Subcutaneous abdominal adipose tissue (tissue), 5 donors: ENCODE measurements at regions not wholly inside any gene's neighbourhood (a gene's known extent, or its start where the extent isn't known, plus 50 kb on each side); places are given as distances from the start of the nearest gene placed in this dataset.
"Not testable (repeated sequence)": the region's sequence is repeated elsewhere in the genome, so short reads cannot be mapped to it uniquely, and the experiment has no call there.

Source experiments
- H3K27ac ChIP-seq: one replicate; pipeline ENCODE4 v1.7.0; 2013; ENCODE audit warnings: low read depth, mild to moderate bottlenecking, inconsistent platforms, low read length, moderate library complexity
- H3K27me3 ChIP-seq, 5 donors: one replicate each; pipeline ENCODE4 v1.7.0; 2013; ENCODE audit warnings: low read length in 5 of 5, inconsistent platforms in 1 of 5; ENCODE audit not compliant: control insufficient read depth in 5 of 5, insufficient read depth in 4 of 5
- H3K36me3 ChIP-seq, 5 donors: one replicate each; pipeline ENCODE4 v1.7.0; 2013; ENCODE audit warnings: low read length in 5 of 5; ENCODE audit not compliant: control insufficient read depth in 5 of 5, insufficient read depth in 5 of 5
- H3K4me1 ChIP-seq, 5 donors: one replicate each; pipeline ENCODE4 v1.7.0; 2013; ENCODE audit warnings: low read length in 5 of 5, mild to moderate bottlenecking in 3 of 5, moderate library complexity in 1 of 5; ENCODE audit not compliant: control insufficient read depth in 5 of 5, insufficient read depth in 5 of 5
- H3K4me3 ChIP-seq, 5 donors: one replicate each; pipeline ENCODE4 v1.7.0; 2013; ENCODE audit warnings: low read length in 5 of 5, low read depth in 1 of 5
- H3K9ac ChIP-seq, 5 donors: one replicate each; pipeline ENCODE4 v1.7.0; 2013; ENCODE audit warnings: low read length in 5 of 5, mild to moderate bottlenecking in 4 of 5, moderate library complexity in 3 of 5
- H3K9me3 ChIP-seq, 5 donors: one replicate each; pipeline ENCODE4 v1.7.0; 2013; ENCODE audit warnings: low read length in 5 of 5; ENCODE audit not compliant: control insufficient read depth in 5 of 5
- donor health status: healthy.
- donor health status: healthy.
- donor health status: healthy.
- donor health status: healthy.
- donor health status: healthy.

DNA sequence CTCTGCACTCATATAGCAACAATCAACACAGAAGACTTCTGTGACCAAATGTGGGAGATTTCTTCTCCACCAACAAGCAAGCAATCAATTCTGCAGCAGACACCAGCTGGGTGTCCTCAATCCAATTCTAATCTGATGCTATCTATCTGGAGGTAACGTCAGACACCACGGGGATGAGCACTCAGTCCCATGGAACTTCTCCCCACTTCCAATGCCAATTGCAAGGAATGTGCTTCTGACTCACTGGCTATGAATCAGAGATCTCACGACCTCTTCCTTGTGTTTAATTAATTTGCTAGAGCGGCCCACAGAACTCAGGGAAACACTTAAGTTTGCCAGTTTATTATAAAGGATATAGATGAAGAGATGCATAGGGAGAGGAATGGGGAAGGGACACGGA, 103.5 kb upstream of the SIRPG start:
- Histone ChIP-seq H3K4me3 (no peak overlapping the region), H3K9me3 (no peaks in the 10 kb centered on the region), H3K4me1 (peaks cover 0 to 14% (median 9%) of the 10 kb centered on the region in 5 donors), H3K27me3 (no peaks in the 10 kb centered on the region), H3K27ac (no peak overlapping the region), H3K36me3 (no peaks in the 10 kb centered on the region), H3K9ac (no peak overlapping the region)

DNA sequence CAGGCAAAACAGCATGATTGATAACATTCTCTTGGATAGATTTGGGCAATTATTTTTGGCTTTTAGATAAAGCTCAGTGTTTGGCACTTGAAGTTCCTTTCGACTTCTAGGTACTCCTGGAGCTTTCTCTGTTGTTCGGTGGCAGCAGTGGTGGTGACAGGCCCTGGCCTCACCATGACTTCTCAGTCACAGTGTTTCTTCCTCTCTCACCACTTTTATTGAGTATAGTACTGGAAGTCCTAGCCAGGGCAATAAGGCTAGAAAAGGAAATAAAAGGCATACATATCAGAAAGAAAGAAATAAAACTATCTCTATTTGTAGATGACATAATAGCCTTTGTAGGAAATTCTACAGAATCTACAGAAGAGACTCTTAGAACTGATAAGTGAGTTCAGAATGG, 101.2 kb upstream of the SIRPG start:
- H3K4me3 ChIP-seq = no peak overlapping the region

DNA sequence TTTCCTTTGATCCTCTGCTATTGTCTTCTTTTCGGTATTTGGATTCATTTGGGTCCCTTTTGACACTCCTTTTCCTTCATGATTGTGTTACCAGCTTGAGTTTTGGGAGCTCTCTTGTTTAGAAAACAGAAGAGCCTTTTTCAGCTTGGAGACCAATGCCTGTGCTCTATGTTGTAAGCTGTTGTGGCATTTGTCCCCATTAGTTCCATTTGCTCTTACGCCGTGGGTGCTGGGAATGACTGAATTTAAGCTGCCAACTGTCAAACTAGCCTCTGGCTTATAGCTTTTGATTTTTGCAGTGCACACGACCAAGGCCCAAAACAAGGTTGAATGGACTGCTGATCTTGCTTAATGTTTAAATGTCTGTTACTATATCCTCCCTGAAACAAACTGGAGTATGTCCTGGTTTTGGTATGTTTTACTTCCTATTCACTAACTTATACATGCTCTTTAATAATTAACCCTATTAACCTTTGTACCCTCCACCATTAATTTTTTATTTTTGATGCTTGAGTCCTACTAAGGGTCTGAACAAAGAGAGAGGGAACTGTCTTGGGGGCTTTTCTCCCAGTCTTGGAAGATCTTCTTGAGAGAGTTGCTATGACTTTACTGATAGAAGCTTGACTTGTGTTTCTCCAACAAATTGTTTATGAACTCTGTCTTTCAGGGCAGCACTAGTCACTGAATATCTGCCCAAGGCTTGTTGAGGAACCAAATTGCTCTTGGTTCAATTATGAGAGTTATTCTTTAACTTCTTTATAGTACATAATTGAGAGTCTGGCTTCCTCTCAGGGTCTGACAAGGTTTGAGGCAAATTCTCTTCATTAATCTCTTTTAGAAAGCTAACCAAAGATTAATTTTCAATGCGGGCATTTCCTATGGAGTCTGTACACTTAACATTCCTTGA, 100.3 kb upstream of the SIRPG start:
- Histone ChIP-seq H3K9me3 (no peaks in the 10 kb centered on the region), H3K4me3 (no peak overlapping the region), H3K27ac (no peak overlapping the region), H3K9ac (no peak overlapping the region), H3K4me1 (peaks cover 0 to 14% (median 7%) of the 10 kb centered on the region in 5 donors), H3K27me3 (no peaks in the 10 kb centered on the region), H3K36me3 (no peaks in the 10 kb centered on the region)

More for the DNA sequence above, 101.2 kb upstream of the SIRPG start:
- H3K4me1 ChIP-seq = peaks cover 0 to 14% (median 7%) of the 10 kb centered on the region in 5 donors
- no peak overlapping the region for H3K9ac ChIP-seq
- no peaks in the 10 kb centered on the region for H3K27me3 ChIP-seq
- H3K36me3 ChIP-seq = no peaks in the 10 kb centered on the region
- H3K27ac ChIP-seq = no peak overlapping the region
- H3K9me3 ChIP-seq = no peaks in the 10 kb centered on the region

DNA sequence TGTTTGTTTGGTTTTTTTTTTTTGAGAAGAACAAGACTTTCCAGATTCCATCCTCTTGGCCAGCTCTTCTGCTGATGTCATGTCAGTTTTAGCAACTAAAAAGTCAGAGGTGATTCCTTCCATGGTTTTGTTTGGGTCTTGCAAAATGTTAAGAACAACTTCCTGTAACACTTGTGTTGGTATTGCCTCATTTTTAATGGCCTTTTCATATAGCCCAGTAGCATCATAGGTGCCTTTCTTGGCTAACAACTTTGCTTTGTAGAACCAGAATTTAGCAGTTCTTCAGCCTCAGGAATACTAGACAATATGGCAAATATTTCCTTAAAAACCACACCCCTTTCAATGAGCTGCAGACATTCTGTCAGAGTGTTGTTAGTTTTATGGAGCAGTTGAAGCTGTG, 99.5 kb upstream of the SIRPG start:
- Histone ChIP-seq H3K4me1 (peaks cover 0 to 14% (median 7%) of the 10 kb centered on the region in 5 donors), H3K27me3 (no peaks in the 10 kb centered on the region), H3K4me3 (no peak overlapping the region), H3K9me3 (no peaks in the 10 kb centered on the region), H3K9ac (no peak overlapping the region), H3K27ac (no peak overlapping the region), H3K36me3 (no peaks in the 10 kb centered on the region)

DNA sequence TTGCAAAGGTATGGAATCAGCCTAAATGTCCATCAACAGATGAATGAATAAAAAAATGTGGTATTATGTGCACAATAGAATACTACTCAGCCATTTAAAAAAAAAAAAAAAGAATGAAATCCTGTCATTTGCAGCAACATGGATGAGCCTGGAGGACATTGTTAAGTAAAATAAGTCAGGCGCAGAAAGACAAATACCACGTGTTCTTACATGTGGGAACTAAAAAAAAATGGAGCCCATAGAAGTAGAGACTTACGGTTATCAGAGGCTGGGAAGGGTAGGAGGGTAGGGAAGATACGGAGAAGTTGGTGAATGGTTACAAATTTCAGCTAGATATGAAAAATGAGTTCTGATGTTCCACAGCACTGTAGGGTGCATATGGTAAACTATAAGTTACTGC, 97.2 kb upstream of the SIRPG start:
- no peaks in the 10 kb centered on the region for H3K36me3 ChIP-seq
- peaks cover 0 to 14% (median 7%) of the 10 kb centered on the region in 5 donors for H3K4me1 ChIP-seq
- H3K27ac ChIP-seq = no peak overlapping the region
- no peaks in the 10 kb centered on the region for H3K27me3 ChIP-seq
- H3K4me3 ChIP-seq = no peak overlapping the region
- H3K9me3 ChIP-seq = no peaks in the 10 kb centered on the region
- H3K9ac ChIP-seq = no peak overlapping the region

DNA sequence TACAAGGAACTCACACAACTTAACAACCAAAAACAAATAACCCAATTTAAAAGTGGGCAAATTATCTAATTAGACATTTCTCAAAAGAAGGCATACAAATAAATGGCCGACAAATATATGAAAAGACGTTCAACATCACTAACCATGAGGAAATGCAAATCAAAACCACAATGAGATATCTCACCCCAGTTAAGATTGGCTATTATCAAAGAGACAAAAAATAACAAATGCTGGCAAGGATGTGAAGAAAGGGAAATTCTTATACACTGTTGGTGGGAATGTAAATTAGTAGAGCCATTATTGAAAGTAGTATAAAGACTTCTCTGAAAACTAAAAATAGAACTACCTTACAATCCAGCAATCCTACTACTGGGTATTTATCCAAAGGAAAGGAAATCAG, 96.7 kb upstream of the SIRPG start:
- Histone ChIP-seq H3K4me1 (peaks cover 0 to 14% (median 7%) of the 10 kb centered on the region in 5 donors), H3K4me3 (no peak overlapping the region)

DNA sequence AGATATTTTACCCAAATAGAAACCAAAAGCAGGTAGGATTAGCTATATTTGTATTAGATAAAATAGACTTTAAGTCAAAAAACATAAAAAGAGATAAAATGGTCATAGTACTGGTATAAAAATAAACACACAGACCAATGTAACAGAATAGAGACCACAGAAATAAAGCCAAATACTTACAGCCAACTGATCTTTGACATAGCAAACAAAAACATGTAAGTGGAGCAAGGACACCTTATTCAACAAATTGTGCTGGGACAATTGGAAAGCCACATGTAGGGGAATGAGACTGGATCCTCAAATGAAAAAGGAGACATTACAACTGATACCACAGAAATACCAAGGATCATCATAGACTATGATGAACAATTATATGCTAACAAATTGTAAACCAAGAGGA, 94.5 kb upstream of the SIRPG start:
- no peaks in the 10 kb centered on the region for H3K9me3 ChIP-seq
- H3K9ac ChIP-seq = no peak overlapping the region
- no peak overlapping the region for H3K27ac ChIP-seq
- no peak overlapping the region for H3K4me3 ChIP-seq
- H3K4me1 ChIP-seq = peaks cover 0 to 4% (median under 1%) of the 10 kb centered on the region in 5 donors
- H3K27me3 ChIP-seq = no peaks in the 10 kb centered on the region
- no peaks in the 10 kb centered on the region for H3K36me3 ChIP-seq

More for the DNA sequence above, 96.7 kb upstream of the SIRPG start:
- Histone ChIP-seq H3K9ac (no peak overlapping the region), H3K9me3 (no peaks in the 10 kb centered on the region), H3K36me3 (no peaks in the 10 kb centered on the region), H3K27me3 (no peaks in the 10 kb centered on the region), H3K27ac (no peak overlapping the region)

DNA sequence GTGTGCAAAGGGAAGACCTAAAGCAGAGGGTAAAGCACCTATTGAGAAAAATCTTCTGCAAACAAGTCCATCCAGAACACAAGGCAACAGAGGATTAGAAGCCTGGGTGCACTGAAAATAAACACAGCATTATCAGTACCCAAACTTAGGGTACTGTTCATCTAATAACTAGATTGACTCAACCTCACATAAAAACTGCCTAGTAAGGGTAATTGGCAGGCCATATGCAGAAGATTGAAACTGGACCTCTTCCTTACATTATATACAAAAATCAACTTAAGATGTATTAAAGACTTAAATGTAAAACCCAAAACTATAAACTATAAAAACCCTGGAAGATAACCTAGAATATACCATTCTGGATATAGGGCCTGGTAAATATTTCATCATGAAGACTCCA, 91.2 kb upstream of the SIRPG start:
- H3K4me1 ChIP-seq = peaks cover 0 to 2% (median 0%) of the 10 kb centered on the region in 5 donors

DNA sequence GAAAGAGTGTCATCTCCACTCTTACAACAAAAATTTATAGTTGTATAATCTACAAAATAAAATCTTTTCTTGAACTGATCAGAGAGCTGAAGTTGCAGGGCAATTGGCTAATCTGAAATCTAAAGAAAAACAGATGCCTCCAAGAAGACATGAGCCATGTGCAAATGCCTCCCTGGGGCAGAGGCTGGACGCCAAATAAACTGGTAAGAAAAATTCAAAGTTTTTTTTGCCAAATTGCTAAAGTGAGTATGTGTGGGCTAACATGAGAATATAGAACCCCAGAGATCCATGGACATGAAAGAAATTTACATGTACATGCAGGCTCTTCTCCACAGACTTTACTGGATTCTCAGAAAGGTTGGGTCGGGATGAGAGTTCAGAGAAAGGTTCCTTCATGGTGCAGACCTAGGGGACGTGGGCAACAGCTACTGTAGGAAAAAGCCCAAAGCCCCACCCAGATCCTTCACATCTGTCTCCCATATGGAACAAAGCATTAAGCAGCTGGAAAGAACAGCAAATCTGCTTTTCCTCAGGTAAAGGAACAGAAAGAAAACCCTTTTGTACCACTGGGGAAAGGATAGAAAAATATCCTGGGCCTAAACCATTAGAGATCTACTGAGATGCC, 90.5 kb upstream of the SIRPG start:
- Histone ChIP-seq H3K4me1 (peaks cover 0 to 2% (median 0%) of the 10 kb centered on the region in 5 donors), H3K9ac (no peak overlapping the region), H3K27me3 (no peaks in the 10 kb centered on the region), H3K4me3 (no peak overlapping the region), H3K9me3 (no peaks in the 10 kb centered on the region), H3K27ac (no peak overlapping the region), H3K36me3 (no peaks in the 10 kb centered on the region)

More for the DNA sequence above, 91.2 kb upstream of the SIRPG start:
- Histone ChIP-seq H3K9me3 (no peaks in the 10 kb centered on the region), H3K9ac (no peak overlapping the region), H3K4me3 (no peak overlapping the region), H3K36me3 (no peaks in the 10 kb centered on the region), H3K27ac (no peak overlapping the region), H3K27me3 (no peaks in the 10 kb centered on the region)

DNA sequence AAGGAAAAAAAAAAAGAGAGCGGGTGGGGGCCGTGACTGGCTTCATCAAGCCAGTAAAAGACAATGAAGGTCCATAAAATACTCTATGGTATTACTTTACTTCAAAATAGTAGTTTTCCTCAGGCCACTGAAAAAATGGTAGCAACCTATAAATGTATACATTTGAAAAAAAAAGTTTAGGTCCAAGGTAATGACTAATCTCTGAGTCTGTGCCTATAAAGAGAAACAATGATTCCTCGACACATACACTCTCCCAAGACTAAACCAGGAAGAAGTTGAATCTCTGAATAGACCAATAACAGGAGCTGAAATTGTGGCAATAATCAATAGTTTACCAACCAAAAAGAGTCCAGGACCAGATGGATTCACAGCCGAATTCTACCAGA, 84.5 kb upstream of the SIRPG start:
- not testable (repeated sequence) for H3K9me3 ChIP-seq, H3K27me3 ChIP-seq, H3K4me3 ChIP-seq, H3K9ac ChIP-seq, H3K27ac ChIP-seq, H3K4me1 ChIP-seq, H3K36me3 ChIP-seq
